ENCODE measurements at regions not wholly inside any gene's neighbourhood (a gene's known extent, or its start where the extent isn't known, plus 50 kb on each side); places are given as distances from the start of the nearest gene placed in this dataset.

DNA sequence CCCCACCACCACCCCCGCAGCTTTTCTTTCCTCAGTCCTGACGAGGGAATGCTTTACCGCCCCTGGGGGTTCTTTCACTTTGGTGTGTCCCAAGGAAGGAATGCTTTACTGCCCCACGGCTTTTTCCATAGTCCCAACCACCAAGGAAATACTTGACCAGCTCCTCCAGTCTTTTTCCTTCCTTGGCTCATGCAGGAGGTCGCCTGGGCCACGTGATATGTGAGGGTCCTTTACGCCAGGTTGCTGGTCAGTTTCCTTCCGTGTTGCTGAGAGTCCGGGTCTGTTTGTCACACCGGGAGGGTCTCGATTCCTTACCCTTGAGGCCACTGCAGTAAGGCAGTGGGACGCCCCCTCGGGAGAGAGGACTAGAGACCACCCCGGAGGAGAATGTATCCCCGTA is 58.9 kb upstream of the CDH4 start:
- no peak for TF ChIP-seq CTCF (conservative IDR thresholded peaks at IDR 0.05)
- no peak overlapping the region for H3K27ac ChIP-seq
